Ammon's horn (tissue), 1 donor: ENCODE measurements at regions not wholly inside any gene's neighbourhood (a gene's known extent, or its start where the extent isn't known, plus 50 kb on each side); places are given as distances from the start of the nearest gene placed in this dataset.

ENCODE experiments used
- DNase-seq: peaks from one replicate; pipeline ENCODE4 v3.0.0-alpha.2; 2016; ENCODE audit warnings: low spot score

DNA sequence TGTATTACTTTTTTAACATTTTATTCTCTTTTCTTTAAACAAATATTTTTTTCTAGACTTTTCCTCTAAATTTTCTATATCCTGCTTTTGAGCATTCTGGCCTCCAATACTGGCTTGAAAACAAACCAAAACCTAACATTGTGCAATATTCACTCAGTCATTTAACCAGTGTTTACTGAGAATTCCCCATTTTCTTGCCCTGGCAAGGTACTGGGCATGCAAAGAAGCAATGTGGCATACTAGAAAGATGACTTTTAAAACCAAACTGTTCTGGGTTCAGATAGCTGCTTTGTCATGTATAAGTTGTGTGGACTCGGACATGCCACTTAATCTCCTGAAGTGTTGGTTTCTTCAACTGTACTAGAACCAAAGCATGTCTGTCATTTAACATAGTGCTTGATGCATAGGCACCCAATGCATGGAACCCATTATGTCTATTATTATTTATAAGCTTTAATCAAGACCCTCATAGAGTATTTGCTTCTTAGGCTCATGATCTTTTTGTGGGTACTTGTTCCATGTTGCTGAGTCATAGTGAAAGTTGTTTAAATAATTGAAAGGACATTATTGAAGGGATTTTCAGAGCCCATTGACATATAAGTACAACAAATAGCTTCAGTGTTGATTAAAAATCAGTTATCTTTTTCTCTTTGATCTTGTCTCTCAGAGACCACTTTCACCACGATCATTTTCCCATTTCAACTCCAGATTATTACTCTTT lies 185.4 kb upstream of the OSR1 start:
- DNase-seq = no peak

- DNase-seq = no peak
These were observed 184.6 kb upstream of the OSR1 start for GRCh38 chr2:19542796-19543662.

DNA sequence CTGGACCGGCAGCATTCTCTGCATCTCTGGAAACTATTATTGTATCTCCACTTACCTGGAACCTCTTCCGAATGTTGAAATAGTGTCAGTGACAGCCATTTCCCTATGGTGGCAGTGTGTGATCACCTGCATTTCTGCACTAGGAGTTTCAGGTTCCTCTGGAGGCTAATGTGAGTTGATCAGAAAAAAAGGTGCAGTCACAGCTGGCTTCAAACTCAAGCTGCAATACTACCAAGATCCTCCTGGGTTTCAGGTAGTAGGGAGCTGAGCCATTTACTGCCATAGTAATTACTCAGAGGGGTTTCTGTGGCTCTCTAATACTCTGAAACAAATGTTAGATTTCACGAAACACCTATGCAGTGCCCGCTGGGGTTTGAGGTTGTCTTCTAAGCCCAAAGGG lies 183.5 kb upstream of the OSR1 start:
- DNase-seq = no peak

- no peak for DNase-seq
These were observed 182.5 kb upstream of the OSR1 start for GRCh38 chr2:19540739-19541525.

GRCh38 chr2:19538411-19538963 lies 180.1 kb upstream of the OSR1 start:
- no peak for DNase-seq

- DNase-seq = no peak
These were observed 177.7 kb upstream of the OSR1 start for GRCh38 chr2:19536136-19536535.

- DNase-seq = no peak
These were observed 174.2 kb upstream of the OSR1 start for GRCh38 chr2:19532547-19533196.

DNA sequence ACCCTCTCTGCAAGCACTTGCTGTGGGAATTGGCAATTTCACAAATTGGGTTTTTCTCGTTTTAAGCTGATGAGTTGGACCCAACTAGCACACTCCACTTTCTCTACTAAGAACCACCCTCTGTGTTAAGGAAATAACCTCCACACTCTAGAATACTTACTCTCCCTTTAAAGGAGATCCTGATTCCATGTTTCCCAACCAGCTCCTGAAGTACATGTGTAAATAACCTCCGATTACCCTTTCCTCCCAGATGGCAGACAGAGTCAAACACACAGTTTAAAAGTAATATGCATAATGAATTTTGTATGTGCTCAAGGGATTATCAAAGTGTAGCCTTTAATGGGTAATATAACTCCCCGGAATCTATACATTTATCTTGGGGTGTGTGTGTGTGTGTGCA lies 171.3 kb upstream of the OSR1 start:
- DNase-seq = no peak

- DNase-seq = no peak
These were observed 169.3 kb upstream of the OSR1 start for GRCh38 chr2:19527771-19528170.

DNA sequence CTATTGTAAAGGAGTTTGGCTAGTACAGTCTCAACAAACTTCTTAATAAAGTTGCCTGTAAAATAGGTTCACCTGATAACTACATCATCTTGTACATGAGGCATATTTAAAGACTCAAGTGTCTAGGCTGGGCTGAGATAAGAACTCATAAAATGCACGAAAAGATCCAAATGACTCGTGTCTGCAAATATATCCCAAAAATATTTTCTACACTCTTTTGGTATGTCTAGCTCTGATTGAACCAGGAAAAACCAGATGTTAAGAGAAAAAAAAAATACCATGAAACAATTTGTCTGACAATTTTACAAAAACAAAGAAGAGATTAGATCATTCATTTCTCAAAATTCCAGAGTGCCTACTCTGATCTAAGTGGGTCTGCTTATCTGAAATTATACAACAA lies 166.9 kb upstream of the OSR1 start:
- no peak for DNase-seq

- DNase-seq = no peak
These were observed 160.6 kb upstream of the OSR1 start for GRCh38 chr2:19519045-19519444.

- no peak for DNase-seq
These were observed 148.7 kb upstream of the OSR1 start for GRCh38 chr2:19507137-19507536.

- DNase-seq = no peak
These were observed 147.0 kb upstream of the OSR1 start for GRCh38 chr2:19505199-19506136.

DNA sequence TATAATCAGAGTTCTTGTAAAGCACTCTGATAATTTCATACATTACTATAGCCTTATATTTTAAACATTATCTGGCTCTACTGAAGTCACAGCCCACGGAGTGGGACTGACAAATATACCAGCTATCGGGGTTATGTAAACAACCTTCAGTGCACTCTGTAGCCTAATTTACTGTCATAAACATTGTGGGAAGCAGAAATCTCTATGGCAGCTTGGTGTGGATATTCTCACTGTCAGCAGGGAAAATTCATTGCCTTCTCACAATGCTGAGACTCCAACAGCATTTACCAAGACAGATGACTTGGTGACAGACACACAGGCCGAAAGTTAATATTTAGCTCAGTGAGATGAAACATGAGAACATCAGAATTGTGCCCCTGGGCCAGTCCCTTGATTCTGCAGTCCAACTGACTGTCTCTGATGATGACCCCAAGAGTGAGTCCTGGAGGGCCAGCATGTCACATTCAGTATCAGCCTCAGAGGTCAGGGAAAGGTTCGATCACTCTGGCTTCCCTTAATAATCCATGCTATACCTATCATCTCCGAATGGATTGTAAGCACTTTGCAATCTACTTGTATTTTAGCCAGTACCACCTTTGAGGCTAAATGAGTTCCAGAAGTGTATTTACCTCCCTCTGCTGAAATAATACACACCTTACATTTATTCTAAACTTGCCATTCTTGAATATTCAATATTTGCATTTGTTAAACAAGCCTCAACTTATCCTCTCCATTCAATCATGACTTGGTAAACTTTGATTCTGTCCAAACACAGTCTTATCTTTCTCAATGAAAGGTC lies 146.2 kb upstream of the OSR1 start:
- no peak for DNase-seq

- DNase-seq = no peak
These were observed 145.5 kb upstream of the OSR1 start for GRCh38 chr2:19503915-19504314.

GRCh38 chr2:19503406-19503805 lies 145.0 kb upstream of the OSR1 start:
- no peak for DNase-seq

GRCh38 chr2:19500126-19500525 lies 141.7 kb upstream of the OSR1 start:
- DNase-seq = no peak

- no peak for DNase-seq
These were observed 138.2 kb upstream of the OSR1 start for GRCh38 chr2:19496646-19497045.

DNA sequence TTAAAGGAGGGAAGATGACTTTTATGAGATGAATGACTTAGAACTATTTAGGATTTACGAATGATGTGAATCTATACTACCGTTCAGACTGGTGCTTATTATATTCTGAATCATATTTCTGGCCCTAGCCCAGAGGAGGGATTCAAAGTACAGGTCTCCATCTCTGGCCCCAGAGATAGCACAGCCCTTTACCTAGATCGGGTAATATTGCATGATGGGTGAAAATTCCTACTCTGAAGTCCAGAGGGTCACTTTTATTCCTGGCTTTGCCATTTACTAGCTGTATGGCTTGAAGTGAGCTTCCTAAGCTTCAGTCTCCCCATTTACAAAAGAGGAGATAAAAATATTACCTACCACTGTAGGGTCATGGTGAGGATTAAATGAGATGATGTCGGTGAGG lies 135.8 kb upstream of the OSR1 start:
- DNase-seq = no peak

GRCh38 chr2:19491796-19492195 lies 133.4 kb upstream of the OSR1 start:
- no peak for DNase-seq
